Endothelial cell of umbilical vein (primary cell): ENCODE measurements at regions not wholly inside any gene's neighbourhood (a gene's known extent, or its start where the extent isn't known, plus 50 kb on each side); places are given as distances from the start of the nearest gene placed in this dataset.

ENCODE experiments used
- BruUV-seq: library from RNA; stranded (reverse); fragments of 400-500 nt; replicated peaks from 2 replicates; lab custom pipeline; 2021; lab: Mats Ljungman, UMichigan
- CTCF ChIA-PET: fragments of 300-600, 350-600 bp; sonication (Branson Sonifier 250); formaldehyde crosslinking; loops from one replicate; lab custom pipeline; 2021; ENCODE audit warnings: antibody characterized with exemption, inconsistent platforms; lab: Charles Lee
- POLR2A ChIA-PET: fragments of 300-600, 350-600 bp; sonication (Branson Sonifier 250); formaldehyde crosslinking; loops from one replicate; lab custom pipeline; 2021; ENCODE audit warnings: antibody characterized with exemption, inconsistent platforms; lab: Charles Lee
- DNase-seq: peaks from one replicate; pipeline ENCODE4 v3.0.0-alpha.2; 2011; ENCODE audit warnings: low read depth, low spot score
- FAIRE-seq: peaks from 2 replicates; lab custom pipeline; 2011; peaks lifted over from hg19 to GRCh38; lab: Jason Lieb, UNC
- H2AFZ ChIP-seq: 2 replicates; pipeline ENCODE4 v1.6.0; 2012; ENCODE audit warnings: low read depth, low read length, control low read depth, inconsistent platforms
- H3K27ac ChIP-seq: 2 replicates; pipeline ENCODE4 v1.5.1; 2011; ENCODE audit warnings: low read depth, mild to moderate bottlenecking, control low read depth, low read length, moderate library complexity; ENCODE audit not compliant: insufficient read depth
- H3K27me3 ChIP-seq, 2 experiments: 2 replicates each; pipeline versions ENCODE4 v1.6.0 to v1.6.1; 2011; ENCODE audit warnings: low read length in 2 of 2, mixed read lengths in 1 of 2; ENCODE audit not compliant: control insufficient read depth in 2 of 2, insufficient read depth in 2 of 2
- H3K36me3 ChIP-seq, 2 experiments: 2 replicates in 1 of 2; 3 replicates in 1 of 2; pipeline ENCODE4 v1.5.1; 2011; ENCODE audit warnings: low read length in 2 of 2, mild to moderate bottlenecking in 1 of 2, moderate library complexity in 1 of 2; ENCODE audit not compliant: control insufficient read depth in 2 of 2, insufficient read depth in 2 of 2; ENCODE audit errors: extremely low read depth in 1 of 2
- H3K4me1 ChIP-seq: 3 replicates; pipeline ENCODE4 v1.5.1; 2011; ENCODE audit warnings: mild to moderate bottlenecking, low read length; ENCODE audit not compliant: control insufficient read depth, insufficient read depth; ENCODE audit errors: extremely low read depth
- H3K4me2 ChIP-seq: 2 replicates; pipeline ENCODE4 v1.6.1; 2011; ENCODE audit warnings: low read length, control low read depth, mixed read lengths; ENCODE audit not compliant: insufficient read depth
- H3K4me3 ChIP-seq, 3 experiments: fragments of 200-600 bp in 1 of 3; sonication (generic), shearing (Covaris generic) in 1 of 3; replicated peaks in 1 of 3; 2 replicates each; pipeline ENCODE4 v1.5.1; 2011 to 2016; ENCODE audit warnings: control low read depth in 3 of 3, low read length in 3 of 3, mild to moderate bottlenecking in 2 of 3, inconsistent platforms in 1 of 3, low read depth in 1 of 3, moderate library complexity in 1 of 3; ENCODE audit not compliant: insufficient read depth in 1 of 3
- H3K79me2 ChIP-seq: 2 replicates; pipeline ENCODE4 v1.6.0; 2012; ENCODE audit warnings: low read length, inconsistent platforms; ENCODE audit not compliant: control insufficient read depth, insufficient read depth
- H3K9ac ChIP-seq: replicated peaks from 2 replicates; pipeline ENCODE3; 2011; ENCODE audit warnings: low read length, control low read depth; ENCODE audit not compliant: insufficient read depth; ENCODE audit errors: extremely low read depth
- H3K9me1 ChIP-seq: replicated peaks from 3 replicates; pipeline ENCODE4 v1.6.0; 2011; ENCODE audit warnings: mild to moderate bottlenecking, low read length; ENCODE audit not compliant: control insufficient read depth, insufficient read depth; ENCODE audit errors: extremely low read depth
- H3K9me3 ChIP-seq: replicated peaks from 2 replicates; pipeline ENCODE4 v1.5.1; 2012; ENCODE audit warnings: low read length, inconsistent platforms; ENCODE audit not compliant: control insufficient read depth, insufficient read depth
- H4K20me1 ChIP-seq: replicated peaks from 2 replicates; pipeline ENCODE3; 2011; ENCODE audit warnings: mild to moderate bottlenecking, low read length; ENCODE audit not compliant: control insufficient read depth, insufficient read depth; ENCODE audit errors: extremely low read depth
- CTCF ChIP-seq, 2 donors: IDR thresholded peaks; 1 replicate in 1 of 2; 2 replicates in 1 of 2; pipeline ENCODE4 v1.5.1; 2011; ENCODE audit warnings: low read length in 2 of 2, mild to moderate bottlenecking in 2 of 2, moderate library complexity in 2 of 2, control low read depth in 1 of 2, inconsistent platforms in 1 of 2, low read depth in 1 of 2; ENCODE audit not compliant: insufficient read depth in 1 of 2; ENCODE audit errors: extremely low read depth in 1 of 2
- EZH2 ChIP-seq: IDR thresholded peaks from 2 replicates; pipeline ENCODE4 v1.6.1; 2012; ENCODE audit warnings: borderline replicate concordance, low read depth, mild to moderate bottlenecking, moderate library complexity, low read length, inconsistent platforms; ENCODE audit not compliant: severe bottlenecking
- FOS ChIP-seq: IDR thresholded peaks from 2 replicates; pipeline ENCODE4 v1.6.1; 2011; ENCODE audit warnings: mild to moderate bottlenecking, low read length, moderate library complexity, borderline replicate concordance; ENCODE audit not compliant: insufficient read depth
- GATA2 ChIP-seq: IDR thresholded peaks from 2 replicates; pipeline ENCODE4 v1.7.0; 2011; ENCODE audit warnings: low read depth, mild to moderate bottlenecking, moderate library complexity, mixed read lengths, low read length; ENCODE audit not compliant: insufficient read length, insufficient read depth
- JUN ChIP-seq: IDR thresholded peaks from 2 replicates; pipeline ENCODE4 v1.6.1; 2011; ENCODE audit warnings: borderline replicate concordance, low read depth; ENCODE audit not compliant: insufficient read length, insufficient read depth
- MAX ChIP-seq: IDR thresholded peaks from 2 replicates; pipeline ENCODE4 v1.6.1; 2011; ENCODE audit not compliant: insufficient read depth, insufficient read length
- MYC ChIP-seq: IDR thresholded peaks from one replicate; pipeline ENCODE4 v1.6.1; 2011; ENCODE audit warnings: mild to moderate bottlenecking, low read depth, low read length
- POLR2A ChIP-seq: IDR thresholded peaks from 2 replicates; pipeline ENCODE4 v1.6.1; 2012; ENCODE audit warnings: low read depth, mild to moderate bottlenecking, control low read depth, low read length
- POLR2AphosphoS5 ChIP-seq: IDR thresholded peaks from 2 replicates; pipeline ENCODE4 v1.6.1; 2012; ENCODE audit warnings: low read depth, mild to moderate bottlenecking, control low read depth, low read length, moderate library complexity; ENCODE audit not compliant: insufficient read depth
- dilution Hi-C: fragments of 300-500 bp; cut with MboI; formaldehyde crosslinking; loops from one replicate; pipeline ENCODE4 v1.15.0; 2019; ENCODE audit warnings: low sequenced_read_pairs; ENCODE audit not compliant: extremely low pct_ligation_motif_present
- intact Hi-C: fragments of 100-400 bp; cut with micrococcal nuclease; formaldehyde crosslinking; loops from one replicate; pipeline ENCODE4 v1.10.0; 2022

DNA sequence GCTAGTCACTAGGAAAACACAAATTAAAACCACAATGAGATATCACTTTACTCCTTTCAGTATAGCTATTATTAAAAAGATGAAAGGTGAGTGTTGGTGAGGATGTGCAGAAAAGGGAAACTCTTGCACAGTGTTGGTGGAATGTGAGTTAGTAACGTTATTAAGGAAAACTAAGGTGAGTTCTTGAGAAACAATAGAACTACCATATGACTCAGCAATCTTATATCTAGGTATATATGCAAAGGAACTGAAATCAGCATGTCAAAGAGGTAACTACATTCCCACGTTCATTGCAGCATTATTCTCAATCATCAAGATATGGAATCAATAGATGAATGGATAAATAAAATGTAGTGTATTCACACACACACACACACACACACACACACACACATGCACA is 117.3 kb upstream of the HNMT start:
- no peak for FAIRE-seq
- Histone ChIP-seq H3K27ac (no peak overlapping the region), H3K79me2 (no peaks in the 10 kb centered on the region), H3K4me1 (no peaks in the 10 kb centered on the region), H2AFZ (no peak overlapping the region), H3K36me3 (no peaks in the 10 kb centered on the region), H4K20me1 (no peaks in the 10 kb centered on the region), H3K27me3 (no peaks in the 10 kb centered on the region), H3K4me2 (no peak overlapping the region), H3K9ac (no peak overlapping the region), H3K9me1 (no peaks in the 10 kb centered on the region), H3K4me3 (no peak overlapping the region), H3K9me3 (no peaks in the 10 kb centered on the region)
- intact Hi-C loops (no loop called here), dilution Hi-C loops (no loop called here)
- TF ChIP-seq CTCF (IDR thresholded peaks at IDR 0.05; ENCODE audit: extremely low read depth in 1 of 2, insufficient read depth in 1 of 2, low read depth in 1 of 2, low read length in 2 of 2) (no peak), POLR2A (no peak), MAX (no peak), GATA2 (no peak), JUN (no peak), MYC (no peak), EZH2 (no peak), POLR2AphosphoS5 (no peak), FOS (no peak)
- CTCF ChIA-PET, result no interaction called here
- POLR2A ChIA-PET, result no interaction called here
- no peak for DNase-seq
- no TSS peak for BruUV-seq
